Colonic mucosa (tissue), 4 donors: ENCODE measurements at regions not wholly inside any gene's neighbourhood (a gene's known extent, or its start where the extent isn't known, plus 50 kb on each side); places are given as distances from the start of the nearest gene placed in this dataset.

ENCODE experiments used
- DNase-seq: peaks from one replicate; pipeline ENCODE4 v3.0.0-alpha.2; 2020
- H3K27ac ChIP-seq: fragments of 200-600 bp; one replicate; pipeline ENCODE4 v1.8.0; 2021
- H3K27me3 ChIP-seq: fragments of 200-600 bp; one replicate; pipeline ENCODE4 v1.8.0; 2021
- H3K36me3 ChIP-seq: fragments of 200-600 bp; one replicate; pipeline ENCODE4 v1.8.0; 2021
- H3K4me1 ChIP-seq: fragments of 200-600 bp; one replicate; pipeline ENCODE4 v1.8.0; 2021; ENCODE audit warnings: mild to moderate bottlenecking
- H3K4me3 ChIP-seq: fragments of 200-600 bp; one replicate; pipeline ENCODE4 v1.8.0; 2021
- H3K9ac ChIP-seq, 2 donors: one replicate each; pipeline ENCODE4 v1.7.0; 2013; ENCODE audit warnings: control low read depth in 2 of 2, low read depth in 2 of 2, low read length in 2 of 2
- H3K9me3 ChIP-seq: fragments of 200-600 bp; one replicate; pipeline ENCODE4 v1.8.0; 2021
- CTCF ChIP-seq: fragments of 200-600 bp; IDR thresholded peaks from one replicate; pipeline ENCODE4 v1.8.0; 2022; ENCODE audit warnings: antibody characterized with exemption, mild to moderate bottlenecking
- intact Hi-C: fragments of 100-400 bp; cut with DNase I; formaldehyde crosslinking; loops from one replicate; pipeline ENCODE4 v1.14.1; 2022
- donor health status: healthy.
- donor health status: DM: no; HTN: no; CAD: no.
- donor health status: DM: no; HTN: no; CAD: no.

DNA sequence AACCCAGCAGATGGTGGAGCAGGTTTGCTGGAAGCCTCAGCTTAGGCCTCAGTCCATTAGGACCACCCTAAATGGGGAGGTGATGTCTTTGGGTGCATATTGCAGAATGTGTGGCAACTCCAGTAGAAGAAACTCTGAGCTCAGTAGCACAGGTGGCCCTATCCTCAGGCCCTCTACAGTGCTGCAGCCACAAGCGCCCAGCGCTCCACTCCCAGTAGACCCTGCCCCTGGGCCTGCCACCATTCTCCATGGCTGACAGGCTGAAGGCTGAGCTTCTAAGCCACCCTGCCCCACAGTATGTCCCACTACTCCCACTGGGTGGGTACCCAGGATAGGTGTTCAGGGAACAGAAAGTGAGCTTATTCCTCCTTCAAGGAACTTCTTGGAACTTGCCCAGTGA is 162.8 kb upstream of the MAMLD1 start:
- H3K4me3 ChIP-seq = no peak overlapping the region
- no peak for DNase-seq
- no peaks in the 10 kb centered on the region for H3K9me3 ChIP-seq
- H3K36me3 ChIP-seq = no peaks in the 10 kb centered on the region
- H3K9ac ChIP-seq = no peak overlapping the region
- intact Hi-C loops = no loop called here
- H3K27ac ChIP-seq = no peak overlapping the region
- no peaks in the 10 kb centered on the region for H3K27me3 ChIP-seq
- no peaks in the 10 kb centered on the region for H3K4me1 ChIP-seq
- TF ChIP-seq CTCF = no peak

- H3K36me3 ChIP-seq = no peaks in the 10 kb centered on the region
- no peaks in the 10 kb centered on the region for H3K4me1 ChIP-seq
- no peak overlapping the region for H3K27ac ChIP-seq
- intact Hi-C loops = no loop called here
- TF ChIP-seq CTCF = no peak
- no peaks in the 10 kb centered on the region for H3K27me3 ChIP-seq
- no peak overlapping the region for H3K9ac ChIP-seq
- H3K4me3 ChIP-seq = no peak overlapping the region
- no peaks in the 10 kb centered on the region for H3K9me3 ChIP-seq
- no peak for DNase-seq
Observed at GRCh38 chrX:150200820-150201287, 162.3 kb upstream of the MAMLD1 start.

GRCh38 chrX:150201391-150201790 is 161.7 kb upstream of the MAMLD1 start:
- intact Hi-C loops = no loop called here
- Histone ChIP-seq H3K27me3 (no peaks in the 10 kb centered on the region), H3K36me3 (no peaks in the 10 kb centered on the region), H3K27ac (no peak overlapping the region), H3K4me3 (no peak overlapping the region), H3K9ac (no peak overlapping the region), H3K4me1 (no peaks in the 10 kb centered on the region), H3K9me3 (no peaks in the 10 kb centered on the region)
- no peak for DNase-seq
- no peak for TF ChIP-seq CTCF

GRCh38 chrX:150201841-150202240 is 161.3 kb upstream of the MAMLD1 start:
- intact Hi-C loops = no loop called here
- H3K9ac ChIP-seq = no peak overlapping the region

GRCh38 chrX:150202641-150203247 is 160.4 kb upstream of the MAMLD1 start:
- no peak for DNase-seq
- Histone ChIP-seq H3K27ac (no peak overlapping the region), H3K4me1 (no peaks in the 10 kb centered on the region), H3K9me3 (no peaks in the 10 kb centered on the region), H3K9ac (no peak overlapping the region), H3K4me3 (no peak overlapping the region), H3K36me3 (no peaks in the 10 kb centered on the region), H3K27me3 (no peaks in the 10 kb centered on the region)
- intact Hi-C loops = no loop called here
- TF ChIP-seq CTCF = no peak

More at GRCh38 chrX:150201841-150202240, 161.3 kb upstream of the MAMLD1 start:
- Histone ChIP-seq H3K9me3 (no peaks in the 10 kb centered on the region), H3K36me3 (no peaks in the 10 kb centered on the region), H3K4me3 (no peak overlapping the region), H3K27ac (no peak overlapping the region), H3K4me1 (no peaks in the 10 kb centered on the region), H3K27me3 (no peaks in the 10 kb centered on the region)
- no peak for TF ChIP-seq CTCF
- DNase-seq = no peak
